ENCODE measurements at regions not wholly inside any gene's neighbourhood (a gene's known extent, or its start where the extent isn't known, plus 50 kb on each side); places are given as distances from the start of the nearest gene placed in this dataset.

GRCh38 chr6:134596191-134596590 lies 278.3 kb upstream of the SGK1 start:
- Histone ChIP-seq H3K27ac (no peak overlapping the region), H3K27me3 (replicated peaks) (no peaks in the 10 kb centered on the region), H3K36me3 (replicated peaks) (no peaks in the 10 kb centered on the region), H3K4me3 (ENCODE audit: low read depth, low read length) (no peak overlapping the region)
- in situ Hi-C loops (cut with HindIII; ENCODE audit: low pct_ligation_motif_present, low sequenced_read_pairs), result no loop called here
- DNase-seq, result no peak
- TF ChIP-seq, protein P1, sequence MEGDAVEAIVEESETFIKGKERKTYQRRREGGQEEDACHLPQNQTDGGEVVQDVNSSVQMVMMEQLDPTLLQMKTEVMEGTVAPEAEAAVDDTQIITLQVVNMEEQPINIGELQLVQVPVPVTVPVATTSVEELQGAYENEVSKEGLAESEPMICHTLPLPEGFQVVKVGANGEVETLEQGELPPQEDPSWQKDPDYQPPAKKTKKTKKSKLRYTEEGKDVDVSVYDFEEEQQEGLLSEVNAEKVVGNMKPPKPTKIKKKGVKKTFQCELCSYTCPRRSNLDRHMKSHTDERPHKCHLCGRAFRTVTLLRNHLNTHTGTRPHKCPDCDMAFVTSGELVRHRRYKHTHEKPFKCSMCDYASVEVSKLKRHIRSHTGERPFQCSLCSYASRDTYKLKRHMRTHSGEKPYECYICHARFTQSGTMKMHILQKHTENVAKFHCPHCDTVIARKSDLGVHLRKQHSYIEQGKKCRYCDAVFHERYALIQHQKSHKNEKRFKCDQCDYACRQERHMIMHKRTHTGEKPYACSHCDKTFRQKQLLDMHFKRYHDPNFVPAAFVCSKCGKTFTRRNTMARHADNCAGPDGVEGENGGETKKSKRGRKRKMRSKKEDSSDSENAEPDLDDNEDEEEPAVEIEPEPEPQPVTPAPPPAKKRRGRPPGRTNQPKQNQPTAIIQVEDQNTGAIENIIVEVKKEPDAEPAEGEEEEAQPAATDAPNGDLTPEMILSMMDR (IDR thresholded peaks at IDR 0.05; ENCODE audit: low read depth, low read length, missing control alignments), result no peak

- Histone ChIP-seq H3K4me3 (ENCODE audit: low read depth, low read length) (no peak overlapping the region), H3K27me3 (replicated peaks) (no peaks in the 10 kb centered on the region), H3K36me3 (replicated peaks) (no peaks in the 10 kb centered on the region), H3K27ac (no peak overlapping the region)
- TF ChIP-seq, protein P1 (IDR thresholded peaks at IDR 0.05; ENCODE audit: low read depth, low read length, missing control alignments), result no peak
- in situ Hi-C loops (cut with HindIII; ENCODE audit: low pct_ligation_motif_present, low sequenced_read_pairs), result no loop called here
- DNase-seq, result no peak
Observed at GRCh38 chr6:134594881-134595280, 277.0 kb upstream of the SGK1 start.

DNA sequence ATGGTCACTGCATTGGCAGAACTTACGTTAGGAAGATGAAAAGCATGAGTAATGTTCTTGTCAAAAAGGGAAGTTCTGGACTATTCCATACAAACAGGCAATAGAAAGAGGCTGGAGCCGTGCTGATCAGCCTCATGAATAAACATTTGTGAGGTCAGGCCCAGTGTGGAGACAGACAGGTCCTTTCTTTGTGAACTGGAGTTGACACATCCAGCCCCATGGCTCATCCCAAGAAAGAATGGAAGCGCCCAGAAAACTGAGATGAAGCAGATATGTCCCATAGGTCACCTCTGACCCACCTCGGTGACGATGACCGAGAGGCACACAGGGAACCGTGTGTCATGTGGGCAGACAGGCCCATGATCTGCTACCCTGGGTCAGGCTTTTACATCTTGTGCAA lies 276.0 kb upstream of the SGK1 start:
- H3K27me3 ChIP-seq (replicated peaks), result no peaks in the 10 kb centered on the region
- TF ChIP-seq, protein P1 (IDR thresholded peaks at IDR 0.05; ENCODE audit: low read depth, low read length, missing control alignments), result no peak
- in situ Hi-C loops (cut with HindIII; ENCODE audit: low pct_ligation_motif_present, low sequenced_read_pairs), result no loop called here
- DNase-seq, result no peak
- H3K27ac ChIP-seq, result no peak overlapping the region
- H3K36me3 ChIP-seq (replicated peaks), result no peaks in the 10 kb centered on the region
- no peak overlapping the region for H3K4me3 ChIP-seq (ENCODE audit: low read depth, low read length)

GRCh38 chr6:134593442-134593841 lies 275.5 kb upstream of the SGK1 start:
- TF ChIP-seq, protein P1 (IDR thresholded peaks at IDR 0.05; ENCODE audit: low read depth, low read length, missing control alignments), result no peak
- H3K27me3 ChIP-seq (replicated peaks), result no peaks in the 10 kb centered on the region
- no peak overlapping the region for H3K27ac ChIP-seq
- no peak overlapping the region for H3K4me3 ChIP-seq (ENCODE audit: low read depth, low read length)
- H3K36me3 ChIP-seq (replicated peaks), result no peaks in the 10 kb centered on the region
- no peak for DNase-seq
- in situ Hi-C loops (cut with HindIII; ENCODE audit: low pct_ligation_motif_present, low sequenced_read_pairs), result no loop called here

GRCh38 chr6:134593024-134593423 lies 275.1 kb upstream of the SGK1 start:
- H3K27ac ChIP-seq, result no peak overlapping the region
- H3K27me3 ChIP-seq (replicated peaks), result no peaks in the 10 kb centered on the region
- no peaks in the 10 kb centered on the region for H3K36me3 ChIP-seq (replicated peaks)
- no peak overlapping the region for H3K4me3 ChIP-seq (ENCODE audit: low read depth, low read length)
- DNase-seq, result no peak
- TF ChIP-seq, protein P1 (IDR thresholded peaks at IDR 0.05; ENCODE audit: low read depth, low read length, missing control alignments), result no peak
- in situ Hi-C loops (cut with HindIII; ENCODE audit: low pct_ligation_motif_present, low sequenced_read_pairs), result no loop called here

DNA sequence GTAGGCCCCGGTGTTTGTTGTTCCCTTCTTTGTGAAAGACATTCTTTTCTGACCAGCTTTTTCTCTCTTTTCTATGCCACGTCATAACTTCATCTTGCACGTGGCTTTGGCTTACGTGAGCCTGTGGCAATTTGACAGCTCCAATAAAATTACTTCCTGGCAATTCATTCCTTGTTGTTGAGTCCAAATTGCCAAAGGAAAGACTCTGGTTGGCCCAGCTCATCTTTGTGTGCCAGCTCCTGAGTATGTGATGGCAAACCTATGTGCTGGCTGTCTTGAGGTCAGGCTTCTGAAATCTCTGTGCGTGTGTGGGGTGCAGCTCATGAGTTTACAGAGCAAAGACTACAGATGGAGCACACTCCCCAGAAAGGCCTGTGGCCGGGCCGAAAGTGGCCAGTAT lies 272.5 kb upstream of the SGK1 start:
- Histone ChIP-seq H3K36me3 (replicated peaks) (no peaks in the 10 kb centered on the region), H3K4me3 (ENCODE audit: low read depth, low read length) (no peak overlapping the region), H3K27me3 (replicated peaks) (no peaks in the 10 kb centered on the region), H3K27ac (peak overlapping the region; percentile 97)
- DNase-seq, result peak; percentile 57
- in situ Hi-C loops (cut with HindIII; ENCODE audit: low pct_ligation_motif_present, low sequenced_read_pairs), result no loop called here
- TF ChIP-seq, protein P1 (IDR thresholded peaks at IDR 0.05; ENCODE audit: low read depth, low read length, missing control alignments), result no peak
